ENCODE measurements at regions not wholly inside any gene's neighbourhood (a gene's known extent, or its start where the extent isn't known, plus 50 kb on each side); places are given as distances from the start of the nearest gene placed in this dataset.

- FAIRE-seq = no peak
Observed at GRCh38 chr2:120520454-120520853, 174.5 kb downstream of the INHBB start.

- FAIRE-seq = no peak
Observed at GRCh38 chr2:120520929-120521912, 175.3 kb downstream of the INHBB start.

GRCh38 chr2:120522151-120522751 lies 176.3 kb downstream of the INHBB start:
- FAIRE-seq = no peak

GRCh38 chr2:120523766-120524165 lies 177.8 kb downstream of the INHBB start:
- no peak for FAIRE-seq

- FAIRE-seq = no peak
Observed at GRCh38 chr2:120524174-120524573, 178.2 kb downstream of the INHBB start.

GRCh38 chr2:120525056-120526046 lies 179.4 kb downstream of the INHBB start:
- no peak for FAIRE-seq

GRCh38 chr2:120526047-120526562 lies 180.2 kb downstream of the INHBB start:
- no peak for FAIRE-seq

- FAIRE-seq = no peak
Observed at GRCh38 chr2:120526997-120527945, 181.3 kb downstream of the INHBB start.

GRCh38 chr2:120528051-120528692 lies 182.2 kb downstream of the INHBB start:
- no peak for FAIRE-seq

GRCh38 chr2:120528693-120529076 lies 182.7 kb downstream of the INHBB start:
- FAIRE-seq = no peak

- FAIRE-seq = no peak
Observed at GRCh38 chr2:120530781-120531180, 184.8 kb downstream of the INHBB start.

GRCh38 chr2:120531365-120531764 lies 185.4 kb downstream of the INHBB start:
- no peak for FAIRE-seq

GRCh38 chr2:120531863-120532600 lies 186.1 kb downstream of the INHBB start:
- no peak for FAIRE-seq

- no peak for FAIRE-seq
Observed at GRCh38 chr2:120533625-120534024, 187.7 kb downstream of the INHBB start.

GRCh38 chr2:120534457-120534856 lies 188.5 kb downstream of the INHBB start:
- FAIRE-seq = no peak

- no peak for FAIRE-seq
Observed at GRCh38 chr2:120535081-120535480, 189.1 kb downstream of the INHBB start.

- FAIRE-seq = no peak
Observed at GRCh38 chr2:120536141-120536540, 190.2 kb downstream of the INHBB start.

GRCh38 chr2:120538691-120539423 lies 192.9 kb downstream of the INHBB start:
- FAIRE-seq = no peak

GRCh38 chr2:120539424-120539936 lies 193.5 kb downstream of the INHBB start:
- no peak for FAIRE-seq
